ENCODE measurements at regions not wholly inside any gene's neighbourhood (a gene's known extent, or its start where the extent isn't known, plus 50 kb on each side); places are given as distances from the start of the nearest gene placed in this dataset.
"Not testable (repeated sequence)": the region's sequence is repeated elsewhere in the genome, so short reads cannot be mapped to it uniquely, and the experiment has no call there.

GRCh38 chr3:8020047-8020841 is 481.4 kb upstream of the LMCD1 start:
- no peak for DNase-seq

GRCh38 chr3:8027954-8028353 is 473.7 kb upstream of the LMCD1 start:
- no peak for DNase-seq

- DNase-seq, result no peak
Observed at GRCh38 chr3:8050283-8050682, 451.3 kb upstream of the LMCD1 start.

GRCh38 chr3:8052659-8053058 is 449.0 kb upstream of the LMCD1 start:
- no peak for DNase-seq

- DNase-seq, result not testable (repeated sequence)
Observed at GRCh38 chr3:8068135-8068534, 433.5 kb upstream of the LMCD1 start.

- no peak for DNase-seq
Observed at GRCh38 chr3:8069471-8069870, 432.2 kb upstream of the LMCD1 start.

GRCh38 chr3:8070011-8070410 is 431.6 kb upstream of the LMCD1 start:
- DNase-seq, result no peak

GRCh38 chr3:8074740-8075139 is 426.9 kb upstream of the LMCD1 start:
- DNase-seq, result not testable (repeated sequence)

- DNase-seq, result no peak
Observed at GRCh38 chr3:8077126-8077525, 424.5 kb upstream of the LMCD1 start.

- DNase-seq, result no peak
Observed at GRCh38 chr3:8080464-8080863, 421.2 kb upstream of the LMCD1 start.

- DNase-seq, result no peak
Observed at GRCh38 chr3:8085498-8085897, 416.1 kb upstream of the LMCD1 start.

GRCh38 chr3:8087951-8088350 is 413.7 kb upstream of the LMCD1 start:
- no peak for DNase-seq

GRCh38 chr3:8094415-8094814 is 407.2 kb upstream of the LMCD1 start:
- DNase-seq, result no peak

- no peak for DNase-seq
Observed at GRCh38 chr3:8095724-8096123, 405.9 kb upstream of the LMCD1 start.

- DNase-seq, result no peak
Observed at GRCh38 chr3:8097690-8098089, 403.9 kb upstream of the LMCD1 start.

GRCh38 chr3:8103954-8104353 is 397.7 kb upstream of the LMCD1 start:
- no peak for DNase-seq

GRCh38 chr3:8106921-8107320 is 394.7 kb upstream of the LMCD1 start:
- no peak for DNase-seq

- peak; percentile 0 for DNase-seq
Observed at GRCh38 chr3:8110966-8111798, 390.4 kb upstream of the LMCD1 start.

GRCh38 chr3:8112587-8112986 is 389.0 kb upstream of the LMCD1 start:
- DNase-seq, result no peak

- DNase-seq, result no peak
Observed at GRCh38 chr3:8113626-8114025, 388.0 kb upstream of the LMCD1 start.

GRCh38 chr3:8128686-8129085 is 372.9 kb upstream of the LMCD1 start:
- no peak for DNase-seq

GRCh38 chr3:8136553-8136952 is 365.1 kb upstream of the LMCD1 start:
- no peak for DNase-seq

GRCh38 chr3:8143186-8143585 is 358.4 kb upstream of the LMCD1 start:
- DNase-seq, result no peak

- no peak for DNase-seq
Observed at GRCh38 chr3:8145661-8146060, 356.0 kb upstream of the LMCD1 start.
